NB4 (cell line): ENCODE measurements at regions not wholly inside any gene's neighbourhood (a gene's known extent, or its start where the extent isn't known, plus 50 kb on each side); places are given as distances from the start of the nearest gene placed in this dataset.

Source experiments
- DNase-seq: peaks from one replicate; pipeline ENCODE4 v3.0.0; 2010; ENCODE audit warnings: low read depth
- H3K4me3 ChIP-seq: one replicate; pipeline ENCODE4 v1.5.1; 2011; ENCODE audit warnings: mild to moderate bottlenecking, low read depth, low read length, moderate library complexity
- CTCF ChIP-seq: IDR thresholded peaks from one replicate; pipeline ENCODE4 v1.5.1; 2012; ENCODE audit warnings: low read depth, low read length
- MAX ChIP-seq: IDR thresholded peaks from 2 replicates; pipeline ENCODE4 v1.6.1; 2011; ENCODE audit warnings: low read depth, low read length
- MYC ChIP-seq: IDR thresholded peaks from 2 replicates; pipeline ENCODE4 v1.6.1; 2011; ENCODE audit warnings: low read depth, low read length
- POLR2A ChIP-seq: IDR thresholded peaks from 2 replicates; pipeline ENCODE4 v1.6.1; 2011; ENCODE audit warnings: mild to moderate bottlenecking; ENCODE audit not compliant: insufficient read length; ENCODE audit errors: extremely low read depth

- TF ChIP-seq MAX = no peak
- TF ChIP-seq MYC = no peak
- TF ChIP-seq POLR2A = no peak
- TF ChIP-seq CTCF = no peak
- DNase-seq = no peak
- no peak overlapping the region for H3K4me3 ChIP-seq
Measured at GRCh38 chr1:232467073-232467760, 162.7 kb downstream of the SIPA1L2 start.

GRCh38 chr1:232464325-232464724, 165.6 kb downstream of the SIPA1L2 start:
- no peak for DNase-seq
- TF ChIP-seq POLR2A = no peak
- no peak for TF ChIP-seq MYC
- no peak for TF ChIP-seq MAX
- no peak for TF ChIP-seq CTCF
- H3K4me3 ChIP-seq = no peak overlapping the region

GRCh38 chr1:232463225-232463624, 166.7 kb downstream of the SIPA1L2 start:
- TF ChIP-seq MYC (no peak), POLR2A (no peak), MAX (no peak), CTCF (no peak)
- DNase-seq = no peak
- H3K4me3 ChIP-seq = no peak overlapping the region

- no peak for DNase-seq
- no peak for TF ChIP-seq POLR2A
- TF ChIP-seq CTCF = no peak
- TF ChIP-seq MYC = no peak
- no peak for TF ChIP-seq MAX
- no peak overlapping the region for H3K4me3 ChIP-seq
Measured at GRCh38 chr1:232462213-232462612, 167.7 kb downstream of the SIPA1L2 start.

- TF ChIP-seq POLR2A (no peak), MYC (no peak), MAX (no peak), CTCF (no peak)
- no peak for DNase-seq
- no peak overlapping the region for H3K4me3 ChIP-seq
Measured at GRCh38 chr1:232459826-232460225, 170.1 kb downstream of the SIPA1L2 start.

- peak; percentile 55 for DNase-seq
- TF ChIP-seq MAX = peak; percentile 87
- no peak for TF ChIP-seq MYC
- H3K4me3 ChIP-seq = no peak overlapping the region
Measured at GRCh38 chr1:232459087-232459486, 170.8 kb downstream of the SIPA1L2 start.
